Kasumi-1 (cell line): ENCODE measurements at regions not wholly inside any gene's neighbourhood (a gene's known extent, or its start where the extent isn't known, plus 50 kb on each side); places are given as distances from the start of the nearest gene placed in this dataset.

Source experiments
- DNase-seq, 2 experiments: peaks; one replicate each; lab custom pipeline; 2025; lab: John Stamatoyannopoulos, UW

- DNase-seq: no peak
These were observed 58.1 kb downstream of the KLF4 start for GRCh38 chr9:107431461-107431860.

DNA sequence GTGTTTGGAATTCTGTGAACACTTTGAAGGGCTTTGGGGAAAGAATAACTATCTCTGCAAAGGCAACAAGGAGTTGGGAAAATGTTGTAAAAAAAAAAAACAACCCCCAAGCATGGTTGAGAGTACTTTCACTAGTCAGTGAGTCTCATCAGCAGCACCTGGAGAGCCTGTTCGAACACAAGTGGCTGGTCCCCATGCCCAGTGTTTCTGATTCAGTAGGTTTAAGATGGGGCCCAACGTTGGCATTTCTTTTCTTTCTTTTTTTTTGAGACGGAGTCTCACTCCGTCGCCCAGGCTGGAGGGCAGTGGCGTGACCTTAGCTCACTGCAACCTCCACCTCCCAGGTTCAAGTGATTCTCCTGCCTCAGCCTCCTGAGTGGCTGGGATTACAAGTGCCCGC lies 59.5 kb downstream of the KLF4 start:
- DNase-seq: no peak

GRCh38 chr9:107426126-107426525 lies 63.4 kb downstream of the KLF4 start:
- no peak for DNase-seq

- DNase-seq: peak; percentile 24 to 47
These were observed 64.2 kb downstream of the KLF4 start for GRCh38 chr9:107425101-107426025.

DNA sequence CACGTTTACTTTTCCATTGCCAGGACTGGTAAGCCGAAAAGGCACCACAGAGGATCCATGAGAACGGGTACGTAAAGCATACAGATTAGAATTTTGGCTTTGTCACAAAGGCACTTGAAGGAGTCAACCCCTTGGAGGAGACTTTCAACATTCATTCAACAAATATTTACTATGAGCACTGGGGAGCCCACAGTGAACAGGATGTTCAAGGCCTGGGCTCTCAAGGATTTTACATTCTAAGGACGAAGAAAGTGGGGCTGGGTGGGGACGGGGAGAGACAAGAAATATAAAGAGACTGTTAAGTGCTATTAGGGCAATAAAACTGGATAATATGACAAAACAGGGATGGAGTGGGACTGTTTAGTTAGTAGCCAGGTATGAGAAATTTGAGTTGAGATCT lies 66.0 kb downstream of the KLF4 start:
- DNase-seq: no peak

- peak; percentile 77 to 83 for DNase-seq
These were observed 67.1 kb downstream of the KLF4 start for GRCh38 chr9:107422189-107423185.

GRCh38 chr9:107410420-107410819 lies 79.1 kb downstream of the KLF4 start:
- DNase-seq: no peak

DNA sequence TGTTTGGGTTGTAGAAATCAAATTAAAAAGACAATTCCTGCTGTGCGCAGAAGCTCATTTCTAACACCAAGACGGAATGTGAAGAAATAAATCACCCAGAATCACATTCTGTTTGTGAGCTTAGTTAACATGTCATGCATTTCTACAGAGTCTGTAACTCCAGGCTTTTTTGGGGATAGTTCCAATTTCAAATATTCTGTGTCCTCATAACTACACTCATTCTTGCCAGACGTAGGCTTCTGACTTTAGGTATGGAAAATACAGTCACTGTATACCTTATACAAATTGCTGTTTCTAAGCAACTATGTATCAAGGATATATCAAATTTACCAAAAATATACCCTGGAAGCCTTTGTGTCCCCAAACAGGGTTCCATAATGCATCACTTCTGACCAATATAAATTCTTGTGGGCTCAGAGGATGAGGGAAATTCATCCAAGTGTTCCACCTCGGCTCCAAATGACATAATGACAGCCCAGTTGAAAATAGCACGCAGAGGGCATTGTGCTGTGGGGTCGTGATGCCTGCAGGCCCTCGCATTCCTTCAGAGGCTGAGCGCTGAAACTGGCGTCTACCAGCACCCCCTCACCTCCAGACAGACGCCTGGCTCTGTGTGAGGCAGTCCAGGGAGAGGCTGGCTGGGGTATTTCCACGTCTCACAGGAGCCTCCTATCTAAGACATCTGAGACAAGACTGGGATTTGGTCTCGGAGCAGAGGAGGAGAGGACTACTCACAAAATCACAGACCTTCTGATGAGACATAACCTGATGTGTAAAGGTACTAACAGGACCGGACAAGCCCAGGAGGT lies 79.8 kb downstream of the KLF4 start:
- no peak for DNase-seq

DNA sequence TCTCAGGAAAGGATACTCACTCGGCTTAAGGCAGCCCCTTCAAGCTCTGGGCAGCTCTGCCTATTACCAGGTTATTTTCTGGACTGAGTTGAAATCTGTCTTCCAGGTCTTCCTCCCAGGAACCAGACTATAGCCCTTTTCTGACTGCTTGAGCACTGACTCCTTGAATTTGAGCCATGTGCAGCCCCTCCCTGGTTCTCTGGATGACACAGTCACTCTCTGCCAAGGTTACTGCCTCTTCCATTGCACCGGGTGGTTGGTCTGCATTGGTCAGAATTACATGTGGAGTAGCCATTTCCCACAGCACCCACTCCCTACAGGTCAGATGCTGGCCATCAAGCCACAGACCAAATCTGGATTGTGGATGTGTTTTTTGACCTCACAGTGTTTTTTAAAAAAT lies 81.9 kb downstream of the KLF4 start:
- no peak for DNase-seq

- DNase-seq: no peak
These were observed 84.1 kb downstream of the KLF4 start for GRCh38 chr9:107405511-107405910.

DNA sequence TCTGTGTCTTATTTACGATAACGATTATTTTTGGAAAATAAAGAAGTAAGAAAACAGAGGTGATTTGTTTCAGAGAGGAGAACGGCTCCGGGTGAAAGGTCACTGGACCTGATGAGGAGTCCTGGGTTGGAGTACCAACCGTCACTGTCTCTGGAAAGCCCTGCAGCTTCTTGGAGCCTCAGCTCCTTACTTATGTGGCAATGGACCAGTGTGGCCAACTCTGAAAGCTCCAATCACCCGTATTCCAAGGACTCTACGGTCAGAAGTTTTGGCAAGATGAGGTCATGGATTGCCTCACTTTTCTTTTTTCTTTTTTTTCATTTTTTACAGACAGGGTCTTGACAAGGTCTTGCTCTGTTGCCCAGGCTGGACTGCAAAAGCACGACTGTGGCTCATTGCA lies 84.8 kb downstream of the KLF4 start:
- DNase-seq: no peak

- DNase-seq: no peak
These were observed 85.4 kb downstream of the KLF4 start for GRCh38 chr9:107404161-107404560.

- peak in 1 of 2 experiments; percentile 8 for DNase-seq
These were observed 92.2 kb downstream of the KLF4 start for GRCh38 chr9:107397076-107398044.

DNA sequence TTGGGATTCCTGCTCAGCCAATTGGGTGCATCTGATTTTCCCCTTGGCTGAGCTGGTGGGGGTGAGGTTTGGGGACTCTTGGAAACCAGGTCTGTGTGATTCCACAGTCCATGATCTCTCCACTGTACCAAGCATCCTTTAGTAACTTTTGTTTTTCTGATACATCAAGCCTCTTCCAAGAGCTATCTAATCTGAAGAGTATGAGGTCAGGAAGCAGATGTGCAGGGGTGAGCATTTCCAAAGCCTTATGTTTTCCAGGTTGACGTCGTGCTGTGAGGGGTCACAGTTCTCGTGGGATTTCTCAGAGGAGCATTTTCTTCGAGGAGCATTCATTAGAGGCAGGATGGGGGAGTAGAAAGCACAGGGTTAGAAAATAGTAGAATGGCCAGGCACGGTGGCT lies 95.3 kb downstream of the KLF4 start:
- no peak for DNase-seq

GRCh38 chr9:107390778-107391177 lies 98.8 kb downstream of the KLF4 start:
- no peak for DNase-seq

DNA sequence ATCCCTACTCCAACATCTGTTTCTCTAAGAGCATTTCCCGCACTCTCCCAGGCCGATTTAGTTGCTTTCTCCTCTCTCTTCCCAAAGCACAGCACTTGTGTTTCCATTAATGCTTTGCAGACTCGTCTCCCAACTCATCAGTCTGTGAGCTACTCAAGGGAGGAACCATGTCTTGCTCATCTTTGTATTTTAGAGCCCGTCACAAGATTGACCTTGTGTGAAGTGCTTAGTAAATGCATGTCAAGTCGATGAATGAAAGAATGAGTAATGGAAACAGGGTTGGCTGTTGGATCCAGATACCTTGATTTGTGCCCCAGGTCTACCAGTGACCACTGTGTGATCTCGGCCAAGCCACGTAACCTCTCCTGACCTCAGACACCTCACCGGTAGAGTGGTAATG lies 99.3 kb downstream of the KLF4 start:
- DNase-seq: no peak

DNA sequence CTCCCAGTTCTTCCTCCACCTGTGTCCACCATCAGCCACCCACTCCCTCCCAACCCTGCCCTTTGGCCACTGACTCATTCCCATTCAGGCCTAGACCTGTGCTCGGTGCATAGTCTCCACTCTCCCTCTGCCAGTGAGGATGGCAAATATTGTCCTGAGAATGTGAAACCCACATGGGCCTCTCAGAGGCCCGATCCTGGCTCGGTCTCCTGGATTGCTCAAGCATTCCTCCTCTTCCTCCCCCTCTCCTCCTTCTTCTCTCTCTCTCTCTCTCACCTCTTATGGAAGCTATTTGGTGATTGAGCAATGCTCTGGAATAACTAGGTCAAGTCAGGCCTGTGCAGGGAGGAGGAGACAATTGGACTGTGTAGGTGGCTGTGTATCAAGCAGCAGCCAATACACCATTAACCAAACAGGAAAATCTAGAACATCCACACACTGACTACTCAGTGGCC lies 99.9 kb downstream of the KLF4 start:
- DNase-seq: no peak

DNA sequence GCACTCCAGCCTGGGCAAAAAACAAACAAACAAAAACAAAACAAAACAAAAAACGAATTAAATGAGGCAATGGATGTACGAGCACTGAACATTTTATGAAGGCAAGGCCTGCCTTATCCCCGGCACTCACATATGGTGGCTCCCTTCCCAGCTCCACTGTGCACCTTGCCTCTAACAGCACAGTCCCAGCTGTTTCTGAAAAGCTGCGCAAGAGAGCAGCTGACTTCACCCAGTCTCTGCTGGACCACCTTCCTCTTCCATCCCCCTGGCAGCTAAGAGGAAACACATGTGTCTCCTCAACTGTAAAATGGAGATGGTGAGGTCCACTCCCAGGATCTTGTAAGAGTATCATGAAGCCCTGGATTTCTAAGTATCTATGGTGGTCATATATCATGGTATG lies 100.7 kb downstream of the KLF4 start:
- no peak for DNase-seq

DNA sequence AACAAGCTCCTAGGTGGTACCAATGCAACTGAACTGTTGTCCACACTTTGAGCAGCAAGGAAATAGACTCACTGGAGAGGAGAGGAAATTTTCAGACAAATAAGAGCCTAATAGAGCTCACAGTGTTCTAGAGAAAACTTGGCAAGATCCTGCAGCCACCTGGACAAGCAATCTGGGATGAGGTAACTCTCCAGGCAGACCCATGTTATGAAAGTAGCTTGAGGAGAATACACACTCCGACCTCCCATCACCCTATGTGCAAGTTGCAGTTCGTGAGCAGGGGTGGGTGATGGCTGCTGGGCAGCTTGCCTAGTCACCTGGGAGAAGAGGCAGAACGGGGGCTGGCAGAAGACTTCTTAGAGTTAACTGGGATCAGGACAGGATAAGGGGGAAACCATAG lies 102.2 kb downstream of the KLF4 start:
- DNase-seq: no peak

DNA sequence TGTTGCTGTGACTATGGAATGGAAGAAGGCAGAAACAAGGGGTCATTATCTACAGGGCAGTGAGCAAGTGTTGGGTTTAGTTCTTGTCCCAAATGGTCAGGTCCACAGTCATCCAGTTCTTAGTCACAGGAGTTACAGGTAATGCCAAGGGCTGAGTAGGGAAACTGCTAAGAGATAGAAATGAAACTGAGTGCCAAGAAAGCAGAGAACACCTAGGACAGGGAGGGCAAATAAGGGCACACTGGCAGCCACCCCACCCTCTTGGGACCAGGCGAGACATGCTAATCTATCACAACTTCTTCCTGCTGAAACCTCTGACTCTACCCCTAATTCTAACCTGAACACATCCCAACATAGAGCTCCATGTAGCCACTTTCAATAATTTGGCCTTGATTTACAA lies 103.2 kb downstream of the KLF4 start:
- DNase-seq: no peak
